ENCODE measurements at regions not wholly inside any gene's neighbourhood (a gene's known extent, or its start where the extent isn't known, plus 50 kb on each side); places are given as distances from the start of the nearest gene placed in this dataset.

DNA sequence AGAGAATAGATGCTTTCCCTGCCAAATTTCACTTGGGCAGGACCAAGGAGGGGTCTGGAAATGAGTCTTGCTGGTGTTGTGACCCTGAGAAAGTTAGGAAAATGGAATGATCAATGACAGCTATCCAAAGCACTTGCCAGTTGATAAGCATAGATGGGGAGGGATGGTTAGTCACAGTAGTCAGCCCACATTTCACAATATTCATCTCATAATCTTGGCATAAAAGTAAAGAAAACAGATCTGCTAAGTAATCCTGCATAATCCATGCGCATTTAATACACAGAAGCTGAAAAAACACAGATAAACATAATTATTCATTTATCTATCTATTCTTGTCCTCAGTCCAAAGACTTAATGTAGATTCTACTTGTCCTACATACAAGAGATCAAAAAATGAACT is 184.1 kb downstream of the ZIC4 start (continued):
- TF ChIP-seq CREM (CRISPR knock-in tag; IDR thresholded peaks at IDR 0.05) = no peak

DNA sequence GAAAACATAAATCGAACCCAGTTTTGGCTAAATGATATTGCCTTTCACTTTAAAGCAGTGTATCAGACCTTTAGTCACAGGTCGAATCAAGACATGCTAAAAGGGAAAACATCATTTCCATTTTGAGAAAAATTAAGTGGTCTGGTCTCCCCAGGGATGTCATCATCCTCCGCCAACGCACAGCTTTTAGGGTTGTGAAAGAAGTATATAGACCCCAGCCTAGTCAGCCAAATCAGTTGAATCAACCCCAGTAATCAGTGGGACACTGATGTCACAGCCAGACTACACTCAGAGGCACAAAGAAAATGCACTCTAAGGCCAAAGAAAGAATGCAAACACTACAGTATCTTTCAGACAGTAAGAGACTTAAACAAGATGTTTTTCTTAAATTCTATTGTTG is 187.4 kb downstream of the ZIC4 start:
- no peaks in the 10 kb centered on the region for H3K36me3 Mint-ChIP-seq
- ATAC-seq (no peak), DNase-seq (ENCODE audit: low spot score) (no peak)

More for the DNA sequence above, 187.4 kb downstream of the ZIC4 start:
- POLR2A ChIA-PET = no interaction called here
- H3K4me3 Mint-ChIP-seq = no peak overlapping the region
- TF ChIP-seq, protein P1, sequence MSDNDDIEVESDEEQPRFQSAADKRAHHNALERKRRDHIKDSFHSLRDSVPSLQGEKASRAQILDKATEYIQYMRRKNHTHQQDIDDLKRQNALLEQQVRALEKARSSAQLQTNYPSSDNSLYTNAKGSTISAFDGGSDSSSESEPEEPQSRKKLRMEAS (CRISPR knock-in tag; IDR thresholded peaks at IDR 0.05) = no peak
- TF ChIP-seq JAZF1 (CRISPR knock-in tag; IDR thresholded peaks at IDR 0.05) = no peak
- TF ChIP-seq, protein P2, sequence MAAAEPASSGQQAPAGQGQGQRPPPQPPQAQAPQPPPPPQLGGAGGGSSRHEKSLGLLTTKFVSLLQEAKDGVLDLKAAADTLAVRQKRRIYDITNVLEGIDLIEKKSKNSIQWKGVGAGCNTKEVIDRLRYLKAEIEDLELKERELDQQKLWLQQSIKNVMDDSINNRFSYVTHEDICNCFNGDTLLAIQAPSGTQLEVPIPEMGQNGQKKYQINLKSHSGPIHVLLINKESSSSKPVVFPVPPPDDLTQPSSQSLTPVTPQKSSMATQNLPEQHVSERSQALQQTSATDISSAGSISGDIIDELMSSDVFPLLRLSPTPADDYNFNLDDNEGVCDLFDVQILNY (CRISPR knock-in tag; IDR thresholded peaks at IDR 0.05) = no peak
- no peak for TF ChIP-seq FOXJ3 (CRISPR knock-in tag; IDR thresholded peaks at IDR 0.05; ENCODE audit: borderline replicate concordance)
- TF ChIP-seq, protein P3, sequence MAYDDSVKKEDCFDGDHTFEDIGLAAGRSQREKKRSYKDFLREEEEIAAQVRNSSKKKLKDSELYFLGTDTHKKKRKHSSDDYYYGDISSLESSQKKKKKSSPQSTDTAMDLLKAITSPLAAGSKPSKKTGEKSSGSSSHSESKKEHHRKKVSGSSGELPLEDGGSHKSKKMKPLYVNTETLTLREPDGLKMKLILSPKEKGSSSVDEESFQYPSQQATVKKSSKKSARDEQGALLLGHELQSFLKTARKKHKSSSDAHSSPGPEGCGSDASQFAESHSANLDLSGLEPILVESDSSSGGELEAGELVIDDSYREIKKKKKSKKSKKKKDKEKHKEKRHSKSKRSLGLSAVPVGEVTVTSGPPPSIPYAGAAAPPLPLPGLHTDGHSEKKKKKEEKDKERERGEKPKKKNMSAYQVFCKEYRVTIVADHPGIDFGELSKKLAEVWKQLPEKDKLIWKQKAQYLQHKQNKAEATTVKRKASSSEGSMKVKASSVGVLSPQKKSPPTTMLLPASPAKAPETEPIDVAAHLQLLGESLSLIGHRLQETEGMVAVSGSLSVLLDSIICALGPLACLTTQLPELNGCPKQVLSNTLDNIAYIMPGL (CRISPR knock-in tag; IDR thresholded peaks at IDR 0.05) = no peak
- no peak for TF ChIP-seq CBFB (CRISPR knock-in tag; IDR thresholded peaks at IDR 0.05; ENCODE audit: low read depth)
- TF ChIP-seq, protein P4, sequence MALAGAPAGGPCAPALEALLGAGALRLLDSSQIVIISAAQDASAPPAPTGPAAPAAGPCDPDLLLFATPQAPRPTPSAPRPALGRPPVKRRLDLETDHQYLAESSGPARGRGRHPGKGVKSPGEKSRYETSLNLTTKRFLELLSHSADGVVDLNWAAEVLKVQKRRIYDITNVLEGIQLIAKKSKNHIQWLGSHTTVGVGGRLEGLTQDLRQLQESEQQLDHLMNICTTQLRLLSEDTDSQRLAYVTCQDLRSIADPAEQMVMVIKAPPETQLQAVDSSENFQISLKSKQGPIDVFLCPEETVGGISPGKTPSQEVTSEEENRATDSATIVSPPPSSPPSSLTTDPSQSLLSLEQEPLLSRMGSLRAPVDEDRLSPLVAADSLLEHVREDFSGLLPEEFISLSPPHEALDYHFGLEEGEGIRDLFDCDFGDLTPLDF (CRISPR knock-in tag; IDR thresholded peaks at IDR 0.05) = no peak
- TF ChIP-seq, protein P5, sequence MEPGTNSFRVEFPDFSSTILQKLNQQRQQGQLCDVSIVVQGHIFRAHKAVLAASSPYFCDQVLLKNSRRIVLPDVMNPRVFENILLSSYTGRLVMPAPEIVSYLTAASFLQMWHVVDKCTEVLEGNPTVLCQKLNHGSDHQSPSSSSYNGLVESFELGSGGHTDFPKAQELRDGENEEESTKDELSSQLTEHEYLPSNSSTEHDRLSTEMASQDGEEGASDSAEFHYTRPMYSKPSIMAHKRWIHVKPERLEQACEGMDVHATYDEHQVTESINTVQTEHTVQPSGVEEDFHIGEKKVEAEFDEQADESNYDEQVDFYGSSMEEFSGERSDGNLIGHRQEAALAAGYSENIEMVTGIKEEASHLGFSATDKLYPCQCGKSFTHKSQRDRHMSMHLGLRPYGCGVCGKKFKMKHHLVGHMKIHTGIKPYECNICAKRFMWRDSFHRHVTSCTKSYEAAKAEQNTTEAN (CRISPR knock-in tag; IDR thresholded peaks at IDR 0.05) = no peak
- TF ChIP-seq, protein P6, sequence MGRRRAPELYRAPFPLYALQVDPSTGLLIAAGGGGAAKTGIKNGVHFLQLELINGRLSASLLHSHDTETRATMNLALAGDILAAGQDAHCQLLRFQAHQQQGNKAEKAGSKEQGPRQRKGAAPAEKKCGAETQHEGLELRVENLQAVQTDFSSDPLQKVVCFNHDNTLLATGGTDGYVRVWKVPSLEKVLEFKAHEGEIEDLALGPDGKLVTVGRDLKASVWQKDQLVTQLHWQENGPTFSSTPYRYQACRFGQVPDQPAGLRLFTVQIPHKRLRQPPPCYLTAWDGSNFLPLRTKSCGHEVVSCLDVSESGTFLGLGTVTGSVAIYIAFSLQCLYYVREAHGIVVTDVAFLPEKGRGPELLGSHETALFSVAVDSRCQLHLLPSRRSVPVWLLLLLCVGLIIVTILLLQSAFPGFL (CRISPR knock-in tag; IDR thresholded peaks at IDR 0.05; ENCODE audit: borderline replicate concordance) = no peak
- no peak for TF ChIP-seq GABPB1 (CRISPR knock-in tag; IDR thresholded peaks at IDR 0.05)
- TF ChIP-seq, protein P7, sequence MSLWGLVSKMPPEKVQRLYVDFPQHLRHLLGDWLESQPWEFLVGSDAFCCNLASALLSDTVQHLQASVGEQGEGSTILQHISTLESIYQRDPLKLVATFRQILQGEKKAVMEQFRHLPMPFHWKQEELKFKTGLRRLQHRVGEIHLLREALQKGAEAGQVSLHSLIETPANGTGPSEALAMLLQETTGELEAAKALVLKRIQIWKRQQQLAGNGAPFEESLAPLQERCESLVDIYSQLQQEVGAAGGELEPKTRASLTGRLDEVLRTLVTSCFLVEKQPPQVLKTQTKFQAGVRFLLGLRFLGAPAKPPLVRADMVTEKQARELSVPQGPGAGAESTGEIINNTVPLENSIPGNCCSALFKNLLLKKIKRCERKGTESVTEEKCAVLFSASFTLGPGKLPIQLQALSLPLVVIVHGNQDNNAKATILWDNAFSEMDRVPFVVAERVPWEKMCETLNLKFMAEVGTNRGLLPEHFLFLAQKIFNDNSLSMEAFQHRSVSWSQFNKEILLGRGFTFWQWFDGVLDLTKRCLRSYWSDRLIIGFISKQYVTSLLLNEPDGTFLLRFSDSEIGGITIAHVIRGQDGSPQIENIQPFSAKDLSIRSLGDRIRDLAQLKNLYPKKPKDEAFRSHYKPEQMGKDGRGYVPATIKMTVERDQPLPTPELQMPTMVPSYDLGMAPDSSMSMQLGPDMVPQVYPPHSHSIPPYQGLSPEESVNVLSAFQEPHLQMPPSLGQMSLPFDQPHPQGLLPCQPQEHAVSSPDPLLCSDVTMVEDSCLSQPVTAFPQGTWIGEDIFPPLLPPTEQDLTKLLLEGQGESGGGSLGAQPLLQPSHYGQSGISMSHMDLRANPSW (CRISPR knock-in tag; conservative IDR thresholded peaks at IDR 0.05; ENCODE audit: low read depth) = no peak
- TF ChIP-seq, protein P8, sequence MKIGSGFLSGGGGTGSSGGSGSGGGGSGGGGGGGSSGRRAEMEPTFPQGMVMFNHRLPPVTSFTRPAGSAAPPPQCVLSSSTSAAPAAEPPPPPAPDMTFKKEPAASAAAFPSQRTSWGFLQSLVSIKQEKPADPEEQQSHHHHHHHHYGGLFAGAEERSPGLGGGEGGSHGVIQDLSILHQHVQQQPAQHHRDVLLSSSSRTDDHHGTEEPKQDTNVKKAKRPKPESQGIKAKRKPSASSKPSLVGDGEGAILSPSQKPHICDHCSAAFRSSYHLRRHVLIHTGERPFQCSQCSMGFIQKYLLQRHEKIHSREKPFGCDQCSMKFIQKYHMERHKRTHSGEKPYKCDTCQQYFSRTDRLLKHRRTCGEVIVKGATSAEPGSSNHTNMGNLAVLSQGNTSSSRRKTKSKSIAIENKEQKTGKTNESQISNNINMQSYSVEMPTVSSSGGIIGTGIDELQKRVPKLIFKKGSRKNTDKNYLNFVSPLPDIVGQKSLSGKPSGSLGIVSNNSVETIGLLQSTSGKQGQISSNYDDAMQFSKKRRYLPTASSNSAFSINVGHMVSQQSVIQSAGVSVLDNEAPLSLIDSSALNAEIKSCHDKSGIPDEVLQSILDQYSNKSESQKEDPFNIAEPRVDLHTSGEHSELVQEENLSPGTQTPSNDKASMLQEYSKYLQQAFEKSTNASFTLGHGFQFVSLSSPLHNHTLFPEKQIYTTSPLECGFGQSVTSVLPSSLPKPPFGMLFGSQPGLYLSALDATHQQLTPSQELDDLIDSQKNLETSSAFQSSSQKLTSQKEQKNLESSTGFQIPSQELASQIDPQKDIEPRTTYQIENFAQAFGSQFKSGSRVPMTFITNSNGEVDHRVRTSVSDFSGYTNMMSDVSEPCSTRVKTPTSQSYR (CRISPR knock-in tag; IDR thresholded peaks at IDR 0.05) = no peak
- H3K9me3 Mint-ChIP-seq = no peaks in the 10 kb centered on the region
- H3K4me1 Mint-ChIP-seq = no peaks in the 10 kb centered on the region
- H3K27ac Mint-ChIP-seq = no peak overlapping the region
- no peaks in the 10 kb centered on the region for H3K27me3 Mint-ChIP-seq (ENCODE audit: low read depth)
- CTCF ChIA-PET = no interaction called here

Measured in WTC11 (cell line).